ENCODE measurements at regions not wholly inside any gene's neighbourhood (a gene's known extent, or its start where the extent isn't known, plus 50 kb on each side); places are given as distances from the start of the nearest gene placed in this dataset.

DNA sequence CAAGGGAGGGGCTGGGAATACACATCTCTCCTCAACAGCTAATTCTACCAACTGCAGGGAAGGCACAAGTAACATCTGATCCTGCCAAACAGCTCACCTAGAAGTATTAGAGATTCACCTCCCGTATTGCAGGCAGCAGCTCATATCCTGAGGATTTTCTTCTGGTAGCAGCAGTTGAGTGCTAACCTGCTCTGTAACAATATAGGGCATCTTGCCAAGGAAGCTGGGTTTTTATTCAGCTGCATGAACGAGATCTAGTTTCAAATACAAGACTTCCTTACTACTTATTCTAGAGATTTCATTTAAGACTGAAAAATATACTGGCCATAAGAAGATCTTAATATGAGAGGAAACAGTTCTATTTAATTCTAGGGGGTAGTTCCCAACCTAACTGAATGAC lies 261.4 kb upstream of the USP15 start:
- DNase-seq (ENCODE audit: low read depth, low spot score), result no peak
- no peak overlapping the region for H3K9ac ChIP-seq (ENCODE audit: low read length)
- H3K4me1 ChIP-seq (ENCODE audit: control insufficient read depth in 1 of 2, insufficient read depth in 2 of 2, low read length in 2 of 2), result no peaks in the 10 kb centered on the region
- no peak overlapping the region for H3K4me2 ChIP-seq (ENCODE audit: low read length)
- no peaks in the 10 kb centered on the region for H4K20me1 ChIP-seq (ENCODE audit: insufficient read depth)
- TF ChIP-seq SIN3A (IDR thresholded peaks at IDR 0.05; ENCODE audit: low read depth), result no peak
- TF ChIP-seq RAD21 (IDR thresholded peaks at IDR 0.05; ENCODE audit: low read depth), result no peak
- no peak for TF ChIP-seq CBX3 (IDR thresholded peaks at IDR 0.05; ENCODE audit: low read depth)
- TF ChIP-seq, protein P1, sequence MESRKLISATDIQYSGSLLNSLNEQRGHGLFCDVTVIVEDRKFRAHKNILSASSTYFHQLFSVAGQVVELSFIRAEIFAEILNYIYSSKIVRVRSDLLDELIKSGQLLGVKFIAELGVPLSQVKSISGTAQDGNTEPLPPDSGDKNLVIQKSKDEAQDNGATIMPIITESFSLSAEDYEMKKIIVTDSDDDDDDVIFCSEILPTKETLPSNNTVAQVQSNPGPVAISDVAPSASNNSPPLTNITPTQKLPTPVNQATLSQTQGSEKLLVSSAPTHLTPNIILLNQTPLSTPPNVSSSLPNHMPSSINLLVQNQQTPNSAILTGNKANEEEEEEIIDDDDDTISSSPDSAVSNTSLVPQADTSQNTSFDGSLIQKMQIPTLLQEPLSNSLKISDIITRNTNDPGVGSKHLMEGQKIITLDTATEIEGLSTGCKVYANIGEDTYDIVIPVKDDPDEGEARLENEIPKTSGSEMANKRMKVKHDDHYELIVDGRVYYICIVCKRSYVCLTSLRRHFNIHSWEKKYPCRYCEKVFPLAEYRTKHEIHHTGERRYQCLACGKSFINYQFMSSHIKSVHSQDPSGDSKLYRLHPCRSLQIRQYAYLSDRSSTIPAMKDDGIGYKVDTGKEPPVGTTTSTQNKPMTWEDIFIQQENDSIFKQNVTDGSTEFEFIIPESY (IDR thresholded peaks at IDR 0.05; ENCODE audit: extremely low read depth, insufficient replicate concordance, low read length), result no peak
- TF ChIP-seq, protein P2, sequence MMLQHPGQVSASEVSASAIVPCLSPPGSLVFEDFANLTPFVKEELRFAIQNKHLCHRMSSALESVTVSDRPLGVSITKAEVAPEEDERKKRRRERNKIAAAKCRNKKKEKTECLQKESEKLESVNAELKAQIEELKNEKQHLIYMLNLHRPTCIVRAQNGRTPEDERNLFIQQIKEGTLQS (IDR thresholded peaks at IDR 0.05), result no peak
- TF ChIP-seq ZNF274 (IDR thresholded peaks at IDR 0.05; ENCODE audit: low read depth, low read length), result no peak
- TF ChIP-seq JUND (IDR thresholded peaks at IDR 0.05), result no peak
- TF ChIP-seq ZFX (IDR thresholded peaks at IDR 0.05), result no peak
- TF ChIP-seq EZH2phosphoT487 (IDR thresholded peaks at IDR 0.05; ENCODE audit: borderline replicate concordance), result no peak
- no peak for TF ChIP-seq SP1 (IDR thresholded peaks at IDR 0.05; ENCODE audit: low read depth)
- no peak for TF ChIP-seq SRF (IDR thresholded peaks at IDR 0.05; ENCODE audit: low read depth)
- TF ChIP-seq, protein P3, sequence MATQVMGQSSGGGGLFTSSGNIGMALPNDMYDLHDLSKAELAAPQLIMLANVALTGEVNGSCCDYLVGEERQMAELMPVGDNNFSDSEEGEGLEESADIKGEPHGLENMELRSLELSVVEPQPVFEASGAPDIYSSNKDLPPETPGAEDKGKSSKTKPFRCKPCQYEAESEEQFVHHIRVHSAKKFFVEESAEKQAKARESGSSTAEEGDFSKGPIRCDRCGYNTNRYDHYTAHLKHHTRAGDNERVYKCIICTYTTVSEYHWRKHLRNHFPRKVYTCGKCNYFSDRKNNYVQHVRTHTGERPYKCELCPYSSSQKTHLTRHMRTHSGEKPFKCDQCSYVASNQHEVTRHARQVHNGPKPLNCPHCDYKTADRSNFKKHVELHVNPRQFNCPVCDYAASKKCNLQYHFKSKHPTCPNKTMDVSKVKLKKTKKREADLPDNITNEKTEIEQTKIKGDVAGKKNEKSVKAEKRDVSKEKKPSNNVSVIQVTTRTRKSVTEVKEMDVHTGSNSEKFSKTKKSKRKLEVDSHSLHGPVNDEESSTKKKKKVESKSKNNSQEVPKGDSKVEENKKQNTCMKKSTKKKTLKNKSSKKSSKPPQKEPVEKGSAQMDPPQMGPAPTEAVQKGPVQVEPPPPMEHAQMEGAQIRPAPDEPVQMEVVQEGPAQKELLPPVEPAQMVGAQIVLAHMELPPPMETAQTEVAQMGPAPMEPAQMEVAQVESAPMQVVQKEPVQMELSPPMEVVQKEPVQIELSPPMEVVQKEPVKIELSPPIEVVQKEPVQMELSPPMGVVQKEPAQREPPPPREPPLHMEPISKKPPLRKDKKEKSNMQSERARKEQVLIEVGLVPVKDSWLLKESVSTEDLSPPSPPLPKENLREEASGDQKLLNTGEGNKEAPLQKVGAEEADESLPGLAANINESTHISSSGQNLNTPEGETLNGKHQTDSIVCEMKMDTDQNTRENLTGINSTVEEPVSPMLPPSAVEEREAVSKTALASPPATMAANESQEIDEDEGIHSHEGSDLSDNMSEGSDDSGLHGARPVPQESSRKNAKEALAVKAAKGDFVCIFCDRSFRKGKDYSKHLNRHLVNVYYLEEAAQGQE (IDR thresholded peaks at IDR 0.05; ENCODE audit: low read depth), result no peak
- TF ChIP-seq TCF7L2 (IDR thresholded peaks at IDR 0.05; ENCODE audit: borderline replicate concordance, extremely low read depth, insufficient read depth, insufficient read length), result no peak
- TF ChIP-seq, protein P4, sequence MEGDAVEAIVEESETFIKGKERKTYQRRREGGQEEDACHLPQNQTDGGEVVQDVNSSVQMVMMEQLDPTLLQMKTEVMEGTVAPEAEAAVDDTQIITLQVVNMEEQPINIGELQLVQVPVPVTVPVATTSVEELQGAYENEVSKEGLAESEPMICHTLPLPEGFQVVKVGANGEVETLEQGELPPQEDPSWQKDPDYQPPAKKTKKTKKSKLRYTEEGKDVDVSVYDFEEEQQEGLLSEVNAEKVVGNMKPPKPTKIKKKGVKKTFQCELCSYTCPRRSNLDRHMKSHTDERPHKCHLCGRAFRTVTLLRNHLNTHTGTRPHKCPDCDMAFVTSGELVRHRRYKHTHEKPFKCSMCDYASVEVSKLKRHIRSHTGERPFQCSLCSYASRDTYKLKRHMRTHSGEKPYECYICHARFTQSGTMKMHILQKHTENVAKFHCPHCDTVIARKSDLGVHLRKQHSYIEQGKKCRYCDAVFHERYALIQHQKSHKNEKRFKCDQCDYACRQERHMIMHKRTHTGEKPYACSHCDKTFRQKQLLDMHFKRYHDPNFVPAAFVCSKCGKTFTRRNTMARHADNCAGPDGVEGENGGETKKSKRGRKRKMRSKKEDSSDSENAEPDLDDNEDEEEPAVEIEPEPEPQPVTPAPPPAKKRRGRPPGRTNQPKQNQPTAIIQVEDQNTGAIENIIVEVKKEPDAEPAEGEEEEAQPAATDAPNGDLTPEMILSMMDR (IDR thresholded peaks at IDR 0.05 in 2 of 3, conservative IDR thresholded peaks at IDR 0.05 in 1 of 3; ENCODE audit: borderline replicate concordance in 1 of 3, insufficient read depth in 1 of 3, low read depth in 2 of 3, low read length in 2 of 3), result no peak
- TF ChIP-seq EGR1 (IDR thresholded peaks at IDR 0.05; ENCODE audit: low read depth), result no peak
- BruUV-seq (replicated peaks), result no TSS peak
- H3K27me3 ChIP-seq (ENCODE audit: insufficient read depth, low read length), result no peaks in the 10 kb centered on the region
- H3K79me2 ChIP-seq (ENCODE audit: insufficient read depth, low read length), result no peaks in the 10 kb centered on the region
- H3K4me3 ChIP-seq (replicated peaks in 1 of 2; ENCODE audit: low read depth in 1 of 2, low read length in 2 of 2), result no peak overlapping the region
- H3K36me3 ChIP-seq (ENCODE audit: control insufficient read depth in 1 of 2, insufficient read depth in 2 of 2, low read length in 2 of 2), result no peaks in the 10 kb centered on the region
- RAD21 ChIA-PET (ENCODE audit: low non-redundant PET in 1 of 2, low total read pairs in 2 of 2, uncharacterized antibody in 2 of 2, unreplicated experiment in 2 of 2), result no interaction called here
- no peak for ATAC-seq
- no peak overlapping the region for H3K27ac ChIP-seq (ENCODE audit: low read depth, low read length)
- intact Hi-C loops (cut with micrococcal nuclease), result no loop called here
- H3K9me2 ChIP-seq (ENCODE audit: insufficient read depth), result no peaks in the 10 kb centered on the region
- CTCF ChIA-PET, result interaction anchor here (1.3 kb wide), 1 partner anchor 9 kb away, joined by 3 read pairs; no protein-coding TSS in a partner anchor
- H2AFZ ChIP-seq (ENCODE audit: low read depth, low read length, poor library complexity, severe bottlenecking), result no peak overlapping the region
- POLR2A ChIA-PET, result no interaction called here
- no peaks in the 10 kb centered on the region for H3K9me3 ChIP-seq (ENCODE audit: control insufficient read depth in 1 of 2, insufficient read depth in 1 of 2, low read depth in 1 of 2, low read length in 2 of 2)
